Endothelial cell (in vitro differentiated cells): ENCODE measurements at regions not wholly inside any gene's neighbourhood (a gene's known extent, or its start where the extent isn't known, plus 50 kb on each side); places are given as distances from the start of the nearest gene placed in this dataset.

ENCODE experiments used
- DNase-seq: peaks from one replicate; pipeline ENCODE4 v3.0.0; 2021; ENCODE audit warnings: low spot score
- H3K27ac Mint-ChIP-seq: one replicate; pipeline ENCODE4 v1.8.0; 2021; ENCODE audit warnings: mixed read lengths, inconsistent platforms; ENCODE audit not compliant: unreplicated experiment
- H3K27me3 Mint-ChIP-seq: one replicate; pipeline ENCODE4 v1.8.0; 2021; ENCODE audit warnings: mild to moderate bottlenecking, moderate library complexity, mixed read lengths, inconsistent platforms; ENCODE audit not compliant: unreplicated experiment
- H3K36me3 Mint-ChIP-seq: one replicate; pipeline ENCODE4 v1.8.0; 2021; ENCODE audit warnings: mild to moderate bottlenecking, low read depth, mixed read lengths, inconsistent platforms; ENCODE audit not compliant: unreplicated experiment
- H3K4me1 Mint-ChIP-seq: one replicate; pipeline ENCODE4 v1.8.0; 2021; ENCODE audit warnings: mild to moderate bottlenecking, mixed read lengths, inconsistent platforms; ENCODE audit not compliant: unreplicated experiment
- H3K4me3 Mint-ChIP-seq: one replicate; pipeline ENCODE4 v1.8.0; 2021; ENCODE audit warnings: mild to moderate bottlenecking, mixed read lengths, inconsistent platforms; ENCODE audit not compliant: unreplicated experiment
- H3K9me3 Mint-ChIP-seq: one replicate; pipeline ENCODE4 v1.8.0; 2021; ENCODE audit warnings: mixed read lengths, inconsistent platforms; ENCODE audit not compliant: unreplicated experiment
- CTCF ChIP-seq: fragments of 200-600 bp; sonication (generic); IDR thresholded peaks from one replicate; pipeline ENCODE4 v1.5.0; 2021; ENCODE audit warnings: antibody characterized with exemption; ENCODE audit not compliant: unreplicated experiment

- no peak overlapping the region for H3K4me3 Mint-ChIP-seq
- H3K9me3 Mint-ChIP-seq, result no peaks in the 10 kb centered on the region
- no peaks in the 10 kb centered on the region for H3K36me3 Mint-ChIP-seq
- no peak overlapping the region for H3K27ac Mint-ChIP-seq
- H3K4me1 Mint-ChIP-seq, result peaks cover 2% of the 10 kb centered on the region
- no peak for DNase-seq
- no peaks in the 10 kb centered on the region for H3K27me3 Mint-ChIP-seq
- no peak for TF ChIP-seq CTCF
Observed at GRCh38 chr9:115985657-115986056, 167.9 kb upstream of the PAPPA start.

DNA sequence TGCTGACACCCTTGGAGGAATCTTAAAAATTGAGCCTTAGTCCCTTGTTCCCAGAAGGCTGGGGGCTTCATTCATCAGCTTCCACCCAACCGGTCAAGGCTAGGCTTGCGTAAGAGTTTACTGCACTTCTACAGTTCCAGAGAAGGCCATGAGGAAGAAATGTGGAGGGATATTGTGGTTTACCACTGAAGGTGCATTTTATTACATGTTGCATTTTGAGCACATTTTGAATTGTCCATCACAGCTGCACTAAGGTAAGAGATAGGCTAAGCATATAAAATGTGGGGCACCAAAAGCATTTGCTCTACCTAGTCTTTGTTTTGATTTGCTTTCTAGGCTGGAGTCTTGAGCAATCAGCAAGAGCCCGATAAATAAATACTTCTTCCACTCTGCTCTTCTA, 167.1 kb upstream of the PAPPA start:
- Mint-ChIP-seq H3K4me1 (no peaks in the 10 kb centered on the region), H3K27ac (no peak overlapping the region), H3K27me3 (no peaks in the 10 kb centered on the region), H3K9me3 (no peaks in the 10 kb centered on the region), H3K4me3 (no peak overlapping the region), H3K36me3 (no peaks in the 10 kb centered on the region)
- DNase-seq, result no peak
- no peak for TF ChIP-seq CTCF

DNA sequence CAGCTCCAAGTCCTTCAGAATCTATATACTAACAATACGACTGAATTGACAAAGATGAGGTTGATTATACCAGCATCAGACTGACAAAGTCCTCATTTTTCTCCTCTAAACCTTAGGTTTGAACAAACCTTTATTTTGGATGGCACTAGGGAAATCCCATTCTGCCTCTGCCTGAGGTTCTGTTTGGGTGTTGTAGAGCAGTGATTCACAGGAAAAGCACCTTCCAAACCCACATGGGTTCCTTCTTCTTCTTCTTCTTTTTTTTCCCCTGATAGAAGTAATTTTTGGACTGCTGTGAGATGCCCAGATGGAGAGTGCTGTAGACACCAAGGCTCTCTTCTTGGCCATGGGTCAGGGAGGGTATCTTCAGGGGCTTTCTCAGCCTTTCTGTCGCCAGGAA, 164.9 kb upstream of the PAPPA start:
- Mint-ChIP-seq H3K27me3 (no peaks in the 10 kb centered on the region), H3K4me3 (no peak overlapping the region), H3K27ac (no peak overlapping the region), H3K4me1 (no peaks in the 10 kb centered on the region), H3K36me3 (no peaks in the 10 kb centered on the region), H3K9me3 (no peaks in the 10 kb centered on the region)
- DNase-seq, result no peak
- no peak for TF ChIP-seq CTCF

GRCh38 chr9:115989831-115990230, 163.8 kb upstream of the PAPPA start:
- Mint-ChIP-seq H3K36me3 (no peaks in the 10 kb centered on the region), H3K27ac (no peak overlapping the region), H3K4me3 (no peak overlapping the region), H3K27me3 (no peaks in the 10 kb centered on the region), H3K9me3 (no peaks in the 10 kb centered on the region), H3K4me1 (no peaks in the 10 kb centered on the region)
- DNase-seq, result no peak
- no peak for TF ChIP-seq CTCF

DNA sequence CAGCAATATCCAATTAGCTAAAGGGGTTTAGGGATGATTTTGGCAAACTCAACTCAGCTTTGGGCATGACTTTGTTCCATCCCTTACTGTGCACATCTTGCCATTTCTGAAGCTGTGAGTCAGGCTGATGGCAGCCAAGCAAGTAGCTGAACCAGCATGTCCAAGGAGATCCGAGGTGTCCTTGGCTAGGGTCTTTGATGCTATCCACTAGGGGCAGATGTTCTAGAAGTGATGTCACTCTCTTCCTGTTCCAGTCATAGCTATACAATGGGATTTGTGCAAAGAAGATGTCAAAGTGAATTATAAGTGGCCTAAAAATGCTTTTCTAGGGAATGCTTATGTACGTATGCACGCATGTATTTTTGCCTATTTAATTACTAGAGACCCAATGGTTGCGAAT, 160.8 kb upstream of the PAPPA start:
- Mint-ChIP-seq H3K9me3 (no peaks in the 10 kb centered on the region), H3K36me3 (no peaks in the 10 kb centered on the region), H3K4me1 (no peaks in the 10 kb centered on the region), H3K27ac (no peak overlapping the region), H3K27me3 (no peaks in the 10 kb centered on the region), H3K4me3 (no peak overlapping the region)
- TF ChIP-seq CTCF, result no peak
- DNase-seq, result no peak
